ENCODE measurements at regions not wholly inside any gene's neighbourhood (a gene's known extent, or its start where the extent isn't known, plus 50 kb on each side); places are given as distances from the start of the nearest gene placed in this dataset.

DNA sequence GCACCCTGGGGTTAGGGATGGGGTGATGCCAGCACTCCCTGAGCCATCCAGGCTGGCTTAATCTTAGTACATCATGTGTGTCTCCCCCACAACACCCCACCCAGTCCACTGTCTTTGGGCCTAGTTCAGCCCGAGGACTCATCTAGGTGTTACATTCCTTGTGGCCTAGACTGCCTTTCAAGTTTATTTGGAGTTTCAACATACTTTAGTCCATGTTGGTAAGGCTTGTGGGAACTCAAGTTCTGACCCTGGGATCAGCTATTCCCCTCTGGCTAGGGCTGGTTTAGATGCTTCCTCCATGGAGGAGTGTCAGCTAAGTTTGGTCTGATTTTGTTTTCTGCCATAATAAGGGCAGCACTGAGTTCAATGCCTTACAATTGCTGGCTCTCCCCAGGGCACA is 302.4 kb downstream of the SMARCA2 start:
- no peak for DNase-seq (ENCODE audit: insufficient read length, low spot score, missing footprints)
- H3K4me3 ChIP-seq (ENCODE audit: insufficient read depth, low read length) = no peak overlapping the region

DNA sequence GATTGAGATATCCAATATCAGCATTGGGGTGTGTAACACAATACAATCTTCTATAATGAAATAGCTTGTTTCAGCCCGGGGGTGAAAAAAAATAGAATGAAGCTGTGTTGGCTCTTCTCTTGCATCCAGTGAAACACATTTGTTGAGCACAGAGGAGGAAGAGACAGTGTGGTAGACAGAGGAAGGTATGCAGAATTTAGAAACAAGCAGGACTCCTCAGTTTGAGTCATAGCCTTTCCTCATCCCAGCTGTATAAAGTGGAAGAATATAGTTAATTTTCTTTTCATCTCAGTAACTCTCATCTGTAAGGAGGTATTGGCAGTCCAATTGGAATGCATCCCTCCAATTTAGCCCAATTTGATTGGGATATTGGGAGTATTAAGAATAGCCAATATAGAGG is 302.2 kb upstream of the VLDLR start:
- Histone ChIP-seq H3K36me3 (ENCODE audit: insufficient read depth, low read length) (no peaks in the 10 kb centered on the region), H3K4me1 (ENCODE audit: insufficient read depth, low read length) (no peaks in the 10 kb centered on the region), H4K20me1 (ENCODE audit: insufficient read depth, low read length) (no peaks in the 10 kb centered on the region), H2AFZ (ENCODE audit: low read length) (no peak overlapping the region), H3K4me2 (ENCODE audit: insufficient read depth, low read length) (no peak overlapping the region), H3K27me3 (ENCODE audit: insufficient read depth, low read length) (no peaks in the 10 kb centered on the region), H3K4me3 (ENCODE audit: insufficient read depth, low read length) (no peak overlapping the region), H3K9me3 (ENCODE audit: low read depth, low read length) (no peaks in the 10 kb centered on the region), H3K27ac (ENCODE audit: low read depth, low read length) (no peak overlapping the region), H3K79me2 (ENCODE audit: insufficient read depth, low read length) (no peaks in the 10 kb centered on the region)
- TF ChIP-seq, protein P1, sequence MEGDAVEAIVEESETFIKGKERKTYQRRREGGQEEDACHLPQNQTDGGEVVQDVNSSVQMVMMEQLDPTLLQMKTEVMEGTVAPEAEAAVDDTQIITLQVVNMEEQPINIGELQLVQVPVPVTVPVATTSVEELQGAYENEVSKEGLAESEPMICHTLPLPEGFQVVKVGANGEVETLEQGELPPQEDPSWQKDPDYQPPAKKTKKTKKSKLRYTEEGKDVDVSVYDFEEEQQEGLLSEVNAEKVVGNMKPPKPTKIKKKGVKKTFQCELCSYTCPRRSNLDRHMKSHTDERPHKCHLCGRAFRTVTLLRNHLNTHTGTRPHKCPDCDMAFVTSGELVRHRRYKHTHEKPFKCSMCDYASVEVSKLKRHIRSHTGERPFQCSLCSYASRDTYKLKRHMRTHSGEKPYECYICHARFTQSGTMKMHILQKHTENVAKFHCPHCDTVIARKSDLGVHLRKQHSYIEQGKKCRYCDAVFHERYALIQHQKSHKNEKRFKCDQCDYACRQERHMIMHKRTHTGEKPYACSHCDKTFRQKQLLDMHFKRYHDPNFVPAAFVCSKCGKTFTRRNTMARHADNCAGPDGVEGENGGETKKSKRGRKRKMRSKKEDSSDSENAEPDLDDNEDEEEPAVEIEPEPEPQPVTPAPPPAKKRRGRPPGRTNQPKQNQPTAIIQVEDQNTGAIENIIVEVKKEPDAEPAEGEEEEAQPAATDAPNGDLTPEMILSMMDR (IDR thresholded peaks at IDR 0.05; ENCODE audit: extremely low read depth, low read depth, low read length) = no peak
- DNase-seq (ENCODE audit: insufficient read length, low spot score, missing footprints) = no peak

More for the DNA sequence above, 302.4 kb downstream of the SMARCA2 start:
- Histone ChIP-seq H3K9me3 (ENCODE audit: low read depth, low read length) (peaks cover 4% of the 10 kb centered on the region), H3K4me1 (ENCODE audit: insufficient read depth, low read length) (no peaks in the 10 kb centered on the region), H2AFZ (ENCODE audit: low read length) (no peak overlapping the region), H3K79me2 (ENCODE audit: insufficient read depth, low read length) (no peaks in the 10 kb centered on the region), H3K27me3 (ENCODE audit: insufficient read depth, low read length) (no peaks in the 10 kb centered on the region), H4K20me1 (ENCODE audit: insufficient read depth, low read length) (no peaks in the 10 kb centered on the region), H3K36me3 (ENCODE audit: insufficient read depth, low read length) (no peaks in the 10 kb centered on the region), H3K4me2 (ENCODE audit: insufficient read depth, low read length) (no peak overlapping the region), H3K27ac (ENCODE audit: low read depth, low read length) (no peak overlapping the region)
- TF ChIP-seq, protein P1 (IDR thresholded peaks at IDR 0.05; ENCODE audit: extremely low read depth, low read depth, low read length) = no peak

GRCh38 chr9:2320114-2320513 is 301.5 kb upstream of the VLDLR start:
- TF ChIP-seq, protein P1 (IDR thresholded peaks at IDR 0.05; ENCODE audit: extremely low read depth, low read depth, low read length) = no peak
- no peaks in the 10 kb centered on the region for H3K4me1 ChIP-seq (ENCODE audit: insufficient read depth, low read length)
- no peaks in the 10 kb centered on the region for H4K20me1 ChIP-seq (ENCODE audit: insufficient read depth, low read length)
- no peak overlapping the region for H3K4me3 ChIP-seq (ENCODE audit: insufficient read depth, low read length)
- no peak overlapping the region for H2AFZ ChIP-seq (ENCODE audit: low read length)
- no peaks in the 10 kb centered on the region for H3K79me2 ChIP-seq (ENCODE audit: insufficient read depth, low read length)
- no peak overlapping the region for H3K27ac ChIP-seq (ENCODE audit: low read depth, low read length)
- no peaks in the 10 kb centered on the region for H3K9me3 ChIP-seq (ENCODE audit: low read depth, low read length)
- H3K4me2 ChIP-seq (ENCODE audit: insufficient read depth, low read length) = no peak overlapping the region
- no peaks in the 10 kb centered on the region for H3K27me3 ChIP-seq (ENCODE audit: insufficient read depth, low read length)
- no peaks in the 10 kb centered on the region for H3K36me3 ChIP-seq (ENCODE audit: insufficient read depth, low read length)
- DNase-seq (ENCODE audit: insufficient read length, low spot score, missing footprints) = no peak

DNA sequence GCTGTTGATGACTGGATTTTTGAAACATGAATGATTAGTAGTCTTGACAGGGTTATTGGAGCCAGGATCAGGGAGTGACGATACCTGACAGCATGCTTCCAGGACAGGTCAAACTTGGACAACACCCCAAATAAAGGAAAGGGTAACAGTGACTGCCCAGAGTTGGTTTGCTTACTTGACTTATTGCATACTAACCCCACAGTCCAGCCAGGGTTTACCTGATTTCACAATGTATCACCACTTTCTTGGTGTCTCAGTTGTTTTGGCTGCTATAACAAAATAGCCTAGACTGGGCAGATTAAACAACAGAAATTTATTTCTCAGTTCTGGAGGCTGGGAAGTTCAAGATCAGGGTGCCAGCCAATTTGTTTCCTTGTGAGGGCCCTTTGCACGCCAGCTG is 301.0 kb upstream of the VLDLR start:
- TF ChIP-seq, protein P1 (IDR thresholded peaks at IDR 0.05; ENCODE audit: extremely low read depth, low read depth, low read length) = no peak
- no peaks in the 10 kb centered on the region for H3K4me1 ChIP-seq (ENCODE audit: insufficient read depth, low read length)
- H4K20me1 ChIP-seq (ENCODE audit: insufficient read depth, low read length) = no peaks in the 10 kb centered on the region
- H2AFZ ChIP-seq (ENCODE audit: low read length) = no peak overlapping the region
- H3K36me3 ChIP-seq (ENCODE audit: insufficient read depth, low read length) = no peaks in the 10 kb centered on the region
- no peaks in the 10 kb centered on the region for H3K79me2 ChIP-seq (ENCODE audit: insufficient read depth, low read length)
- DNase-seq (ENCODE audit: insufficient read length, low spot score, missing footprints) = no peak
- no peak overlapping the region for H3K27ac ChIP-seq (ENCODE audit: low read depth, low read length)
- no peaks in the 10 kb centered on the region for H3K27me3 ChIP-seq (ENCODE audit: insufficient read depth, low read length)
- no peaks in the 10 kb centered on the region for H3K9me3 ChIP-seq (ENCODE audit: low read depth, low read length)
- H3K4me3 ChIP-seq (ENCODE audit: insufficient read depth, low read length) = no peak overlapping the region
- H3K4me2 ChIP-seq (ENCODE audit: insufficient read depth, low read length) = no peak overlapping the region
